Activated gamma-delta T cell treated with Interleukin-2 at 50 U/mL for 16 hours (primary cell): ENCODE measurements at regions not wholly inside any gene's neighbourhood (a gene's known extent, or its start where the extent isn't known, plus 50 kb on each side); places are given as distances from the start of the nearest gene placed in this dataset.

ENCODE experiments used
- DNase-seq: peaks from one replicate; pipeline ENCODE4 v3.0.0-alpha.2; 2020

- DNase-seq: no peak
Observed at GRCh38 chr20:12395353-12395752, 477.7 kb downstream of the BTBD3 start.

GRCh38 chr20:12395760-12396159, 478.1 kb downstream of the BTBD3 start:
- DNase-seq: no peak

GRCh38 chr20:12399110-12399836, 481.6 kb downstream of the BTBD3 start:
- no peak for DNase-seq

- DNase-seq: no peak
Observed at GRCh38 chr20:12404941-12405340, 487.2 kb downstream of the BTBD3 start.

GRCh38 chr20:12406978-12407377, 489.3 kb downstream of the BTBD3 start:
- no peak for DNase-seq

- no peak for DNase-seq
Observed at GRCh38 chr20:12409501-12409900, 491.8 kb downstream of the BTBD3 start.

- no peak for DNase-seq
Observed at GRCh38 chr20:12410783-12411182, 493.1 kb downstream of the BTBD3 start.

- no peak for DNase-seq
Observed at GRCh38 chr20:12411246-12411940, 493.7 kb downstream of the BTBD3 start.

- no peak for DNase-seq
Observed at GRCh38 chr20:12413116-12413515, 495.4 kb downstream of the BTBD3 start.

GRCh38 chr20:12414446-12415274, 497.0 kb downstream of the BTBD3 start:
- no peak for DNase-seq

- no peak for DNase-seq
Observed at GRCh38 chr20:12416281-12416680, 498.6 kb downstream of the BTBD3 start.

- DNase-seq: no peak
Observed at GRCh38 chr20:12433724-12434123, 516.0 kb downstream of the BTBD3 start.

- no peak for DNase-seq
Observed at GRCh38 chr20:12434672-12435071, 517.0 kb downstream of the BTBD3 start.

GRCh38 chr20:12435268-12435667, 517.6 kb downstream of the BTBD3 start:
- DNase-seq: no peak

GRCh38 chr20:12453711-12454110, 536.0 kb downstream of the BTBD3 start:
- DNase-seq: no peak

GRCh38 chr20:12455148-12455547, 537.5 kb downstream of the BTBD3 start:
- DNase-seq: no peak

- no peak for DNase-seq
Observed at GRCh38 chr20:12458241-12458640, 540.5 kb downstream of the BTBD3 start.

- no peak for DNase-seq
Observed at GRCh38 chr20:12464036-12464435, 544.7 kb upstream of the SPTLC3 start.

- DNase-seq: no peak
Observed at GRCh38 chr20:12466915-12467314, 541.9 kb upstream of the SPTLC3 start.

- no peak for DNase-seq
Observed at GRCh38 chr20:12467758-12468157, 541.0 kb upstream of the SPTLC3 start.

- no peak for DNase-seq
Observed at GRCh38 chr20:12482661-12483060, 526.1 kb upstream of the SPTLC3 start.

GRCh38 chr20:12502443-12502842, 506.3 kb upstream of the SPTLC3 start:
- DNase-seq: no peak

GRCh38 chr20:12504779-12505178, 504.0 kb upstream of the SPTLC3 start:
- DNase-seq: no peak

GRCh38 chr20:12511499-12511898, 497.3 kb upstream of the SPTLC3 start:
- DNase-seq: no peak
